ENCODE measurements at regions not wholly inside any gene's neighbourhood (a gene's known extent, or its start where the extent isn't known, plus 50 kb on each side); places are given as distances from the start of the nearest gene placed in this dataset.
"Not testable (repeated sequence)": the region's sequence is repeated elsewhere in the genome, so short reads cannot be mapped to it uniquely, and the experiment has no call there.

DNA sequence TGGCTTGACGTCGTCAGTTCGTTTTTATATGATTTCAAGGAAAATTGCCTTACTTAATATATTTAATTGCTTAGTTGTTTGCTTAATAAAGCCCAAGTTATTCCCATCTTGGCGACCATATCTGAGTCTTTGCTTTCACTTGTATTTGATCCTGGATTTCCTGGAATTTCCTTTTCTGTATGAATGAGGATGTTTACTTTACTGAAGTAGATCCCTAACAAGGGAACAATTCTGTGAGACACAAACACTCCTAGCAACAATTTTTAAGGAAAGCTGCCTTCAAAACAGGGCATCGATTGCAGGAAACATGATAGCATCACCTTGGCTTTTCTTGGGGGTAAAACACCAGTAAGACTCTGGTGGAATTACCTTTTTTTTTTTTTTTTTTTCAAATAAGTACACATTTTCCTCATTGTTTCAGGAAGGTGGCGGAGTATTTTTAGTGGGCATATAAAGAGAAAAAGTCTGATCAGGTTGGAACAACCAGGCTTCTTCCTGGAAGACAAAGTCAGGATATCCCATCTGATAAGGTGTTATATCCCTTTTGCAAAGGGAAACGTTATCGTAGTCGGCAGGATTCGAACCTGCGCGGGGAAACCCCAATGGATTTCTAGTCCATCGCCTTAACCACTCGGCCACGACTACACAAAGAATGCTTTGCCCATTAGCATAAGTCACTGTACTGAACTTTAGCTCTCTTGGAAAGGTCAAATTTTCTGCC is 68.5 kb upstream of the ZNF184 start:
- TF ChIP-seq POLR2A (IDR thresholded peaks at IDR 0.05) = no peak
- TF ChIP-seq, protein P1, sequence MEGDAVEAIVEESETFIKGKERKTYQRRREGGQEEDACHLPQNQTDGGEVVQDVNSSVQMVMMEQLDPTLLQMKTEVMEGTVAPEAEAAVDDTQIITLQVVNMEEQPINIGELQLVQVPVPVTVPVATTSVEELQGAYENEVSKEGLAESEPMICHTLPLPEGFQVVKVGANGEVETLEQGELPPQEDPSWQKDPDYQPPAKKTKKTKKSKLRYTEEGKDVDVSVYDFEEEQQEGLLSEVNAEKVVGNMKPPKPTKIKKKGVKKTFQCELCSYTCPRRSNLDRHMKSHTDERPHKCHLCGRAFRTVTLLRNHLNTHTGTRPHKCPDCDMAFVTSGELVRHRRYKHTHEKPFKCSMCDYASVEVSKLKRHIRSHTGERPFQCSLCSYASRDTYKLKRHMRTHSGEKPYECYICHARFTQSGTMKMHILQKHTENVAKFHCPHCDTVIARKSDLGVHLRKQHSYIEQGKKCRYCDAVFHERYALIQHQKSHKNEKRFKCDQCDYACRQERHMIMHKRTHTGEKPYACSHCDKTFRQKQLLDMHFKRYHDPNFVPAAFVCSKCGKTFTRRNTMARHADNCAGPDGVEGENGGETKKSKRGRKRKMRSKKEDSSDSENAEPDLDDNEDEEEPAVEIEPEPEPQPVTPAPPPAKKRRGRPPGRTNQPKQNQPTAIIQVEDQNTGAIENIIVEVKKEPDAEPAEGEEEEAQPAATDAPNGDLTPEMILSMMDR (IDR thresholded peaks at IDR 0.05) = no peak
- Histone ChIP-seq H3K4me3 (no peak overlapping the region), H3K27me3 (peaks cover 56% of the 10 kb centered on the region), H3K9me3 (replicated peaks in 1 of 3) (no peaks in the 10 kb centered on the region), H3K4me1 (replicated peaks in 1 of 2) (no peaks in the 10 kb centered on the region), H3K36me3 (replicated peaks in 1 of 2) (no peaks in the 10 kb centered on the region), H3K27ac (no peak overlapping the region)
- 29 to 38% (median 35%) methylated on average over 15 of the region's 15 CpGs for WGBS, 4 donors
- intact Hi-C loops (cut with DNase I) = no loop called here
- DNase-seq = no peak

DNA sequence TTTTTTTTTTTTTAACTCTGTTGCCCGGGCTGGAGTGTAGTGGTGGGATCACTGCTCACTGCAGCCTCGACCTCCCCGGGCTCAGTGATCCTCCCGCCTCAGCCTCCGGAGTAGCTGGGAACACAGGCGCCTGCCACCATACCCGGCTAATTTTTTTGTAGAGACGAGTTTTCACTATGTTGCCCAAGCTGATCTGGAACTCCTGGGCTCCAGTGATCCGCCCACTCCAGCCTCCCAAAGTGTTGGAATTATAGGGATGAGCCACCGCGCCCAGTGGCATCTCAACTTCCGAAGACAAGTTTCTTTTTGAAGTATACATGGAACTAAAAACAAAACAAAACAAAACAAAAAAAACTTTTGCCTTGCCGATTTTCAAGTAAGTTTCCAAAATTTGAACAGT is 66.6 kb upstream of the ZNF184 start:
- WGBS, 4 donors = 68 to 77% (median 71%) methylated on average over 13 of the region's 13 CpGs
- DNase-seq = no peak
- no peaks in the 10 kb centered on the region for H3K4me1 ChIP-seq (replicated peaks in 1 of 2)
- no peak overlapping the region for H3K4me3 ChIP-seq
- H3K9me3 ChIP-seq (replicated peaks in 1 of 3) = no peaks in the 10 kb centered on the region
- no peaks in the 10 kb centered on the region for H3K36me3 ChIP-seq (replicated peaks in 1 of 2)
- H3K27me3 ChIP-seq = peaks cover 49% of the 10 kb centered on the region
- intact Hi-C loops (cut with DNase I) = no loop called here
- TF ChIP-seq POLR2A (IDR thresholded peaks at IDR 0.05) = no peak
- TF ChIP-seq, protein P1 (IDR thresholded peaks at IDR 0.05) = no peak
- no peak overlapping the region for H3K27ac ChIP-seq

DNA sequence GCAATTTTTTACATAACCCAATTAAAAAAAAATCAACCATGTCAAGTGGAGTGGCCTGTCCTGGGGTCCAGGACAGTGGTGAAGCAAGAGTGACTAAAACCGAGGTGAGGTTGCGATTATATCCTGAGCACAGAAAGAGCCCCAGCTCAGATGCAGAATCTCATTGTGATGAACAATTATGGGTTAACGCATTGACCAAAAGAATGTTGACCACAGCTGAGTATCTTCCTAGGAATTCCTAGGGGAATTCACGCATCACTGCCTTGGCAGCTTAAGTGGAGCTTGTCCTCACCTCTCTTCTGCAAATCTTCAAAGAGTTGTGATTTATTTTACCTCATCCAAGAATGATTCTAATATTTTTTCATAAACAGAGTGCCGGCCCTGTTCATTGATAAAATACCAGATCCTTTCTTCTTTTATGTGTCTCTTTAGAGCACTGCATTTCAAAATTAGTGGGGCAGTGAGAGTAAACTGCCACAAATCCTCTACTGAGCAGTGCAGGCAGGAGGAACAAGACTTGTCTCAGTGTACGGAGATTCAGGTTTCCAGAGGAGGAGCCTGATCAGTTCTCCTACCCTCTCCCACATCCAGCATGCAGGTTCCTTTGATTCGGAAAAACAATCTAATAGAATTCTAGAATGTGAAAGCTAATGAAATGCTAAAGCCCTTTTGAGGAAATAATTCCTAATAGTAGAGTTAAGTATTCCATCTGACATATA is 60.1 kb upstream of the ZNF184 start:
- H3K4me3 ChIP-seq = no peak overlapping the region
- H3K36me3 ChIP-seq (replicated peaks in 1 of 2) = no peaks in the 10 kb centered on the region
- TF ChIP-seq, protein P1 (IDR thresholded peaks at IDR 0.05) = no peak
- intact Hi-C loops (cut with DNase I) = no loop called here
- no peak overlapping the region for H3K27ac ChIP-seq
- H3K4me1 ChIP-seq (replicated peaks in 1 of 2) = no peaks in the 10 kb centered on the region
- DNase-seq = no peak
- H3K27me3 ChIP-seq = peaks cover 26% of the 10 kb centered on the region
- 40 to 52% (median 48%) methylated on average over 7 of the region's 7 CpGs for WGBS, 4 donors
- peaks cover 0 to 4% (median 0%) of the 10 kb centered on the region in 3 donors for H3K9me3 ChIP-seq (replicated peaks in 1 of 3)

DNA sequence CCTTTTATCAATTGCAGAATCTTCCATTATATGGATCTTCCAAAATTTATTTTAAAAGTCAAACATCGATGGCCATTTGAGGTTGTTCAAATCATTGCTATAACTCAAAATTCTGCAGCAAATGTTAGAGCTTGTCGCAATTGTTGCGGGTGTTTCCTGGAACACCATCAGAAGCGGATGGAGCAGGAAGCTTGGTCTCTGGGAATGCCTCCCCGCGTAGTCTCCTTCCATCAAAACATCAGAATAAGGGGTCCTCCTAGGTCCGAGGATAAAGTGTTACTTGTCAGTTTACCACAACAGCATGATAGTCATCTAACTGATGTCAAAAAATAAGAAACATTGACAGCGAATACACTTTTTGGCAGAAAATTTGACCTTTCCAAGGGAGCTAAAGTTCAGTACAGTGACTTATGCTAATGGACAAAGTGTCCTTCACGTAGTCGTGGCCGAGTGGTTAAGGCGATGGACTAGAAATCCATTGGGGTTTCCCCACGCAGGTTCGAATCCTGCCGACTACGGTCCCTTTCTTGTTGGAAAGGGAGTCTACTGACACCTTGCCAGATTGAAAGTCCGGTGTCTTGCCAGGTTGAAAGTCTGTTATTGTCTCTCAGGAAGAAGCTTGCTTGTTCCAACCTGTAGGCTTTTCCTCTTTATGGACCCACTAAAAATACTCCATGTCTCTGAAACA is 59.0 kb upstream of the ZNF184 start:
- H3K4me3 ChIP-seq = no peak overlapping the region
- H3K27me3 ChIP-seq = peaks cover 25% of the 10 kb centered on the region
- H3K27ac ChIP-seq = no peak overlapping the region
- TF ChIP-seq POLR2A (IDR thresholded peaks at IDR 0.05) = no peak
- TF ChIP-seq, protein P1 (IDR thresholded peaks at IDR 0.05) = no peak
- no peak for DNase-seq
- intact Hi-C loops (cut with DNase I) = no loop called here
- no peaks in the 10 kb centered on the region for H3K36me3 ChIP-seq (replicated peaks in 1 of 2)
- no peaks in the 10 kb centered on the region for H3K4me1 ChIP-seq (replicated peaks in 1 of 2)
- peaks cover 0 to 4% (median 0%) of the 10 kb centered on the region in 3 donors for H3K9me3 ChIP-seq (replicated peaks in 1 of 3)
- WGBS, 4 donors = 81 to 88% (median 85%) methylated on average over 17 of the region's 17 CpGs

DNA sequence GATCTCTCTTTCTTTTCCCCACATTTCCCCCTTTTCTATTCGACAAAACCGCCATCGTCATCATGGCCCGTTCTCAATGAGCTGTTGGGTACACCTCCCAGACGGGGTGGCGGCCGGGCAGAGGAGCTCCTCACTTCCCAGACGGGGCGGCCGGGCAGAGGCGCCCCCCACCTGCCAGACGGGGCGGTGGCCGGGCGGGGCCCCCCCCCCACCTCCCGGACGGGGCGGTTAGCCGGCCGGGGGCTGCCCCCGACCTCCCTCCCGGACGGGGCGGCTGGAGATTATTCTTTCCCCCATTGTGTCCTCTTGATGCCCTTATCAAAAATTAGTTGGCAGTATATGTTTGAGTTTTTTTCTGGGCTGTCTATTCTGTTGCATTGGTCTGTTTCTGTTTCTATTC is 56.9 kb upstream of the ZNF184 start:
- H3K4me1 ChIP-seq (replicated peaks in 1 of 2); H3K4me3 ChIP-seq; DNase-seq; H3K27ac ChIP-seq; H3K36me3 ChIP-seq (replicated peaks in 1 of 2); H3K9me3 ChIP-seq (replicated peaks in 1 of 3); intact Hi-C loops (cut with DNase I): not testable (repeated sequence)
- peaks cover 16% of the 10 kb centered on the region for H3K27me3 ChIP-seq
- 83 to 90% (median 86%) methylated on average over 11 to 21 of the region's 24 CpGs for WGBS, 4 donors

Data from adrenal gland (tissue), 9 donors.